ENCODE measurements at regions not wholly inside any gene's neighbourhood (a gene's known extent, or its start where the extent isn't known, plus 50 kb on each side); places are given as distances from the start of the nearest gene placed in this dataset.

DNA sequence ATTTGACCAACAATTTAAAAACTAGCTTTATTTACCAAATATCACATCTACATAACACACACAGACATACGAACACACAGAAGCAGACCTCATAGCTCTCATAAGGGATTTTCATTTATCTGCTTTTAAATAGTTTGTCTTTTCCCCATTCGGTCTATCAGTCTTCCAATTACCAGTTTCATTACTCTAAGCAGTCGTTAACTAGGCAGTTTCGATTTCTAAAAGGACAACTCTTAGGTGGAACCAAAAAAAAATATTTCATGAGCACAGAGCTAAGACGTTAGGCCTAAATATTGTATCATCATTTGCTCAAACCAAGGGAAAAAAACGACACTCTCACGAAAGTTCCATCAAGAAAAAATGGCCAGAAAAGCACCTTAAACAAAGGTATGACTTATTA is 228.4 kb downstream of the SPANXN1 start:
- H3K36me3 ChIP-seq (ENCODE audit: insufficient read depth, low read length) = no peaks in the 10 kb centered on the region
- no peak overlapping the region for H2AFZ ChIP-seq (ENCODE audit: low read length)
- H3K9me3 ChIP-seq (ENCODE audit: insufficient read depth, low read depth, low read length) = no peaks in the 10 kb centered on the region
- H3K9me2 ChIP-seq (replicated peaks; ENCODE audit: low read depth, low read length) = no peaks in the 10 kb centered on the region
- H3K79me2 ChIP-seq (ENCODE audit: insufficient read depth, low read length) = no peaks in the 10 kb centered on the region
- H3K4me2 ChIP-seq (ENCODE audit: low read depth, low read length, poor library complexity, severe bottlenecking) = no peak overlapping the region
- TF ChIP-seq, protein P1, sequence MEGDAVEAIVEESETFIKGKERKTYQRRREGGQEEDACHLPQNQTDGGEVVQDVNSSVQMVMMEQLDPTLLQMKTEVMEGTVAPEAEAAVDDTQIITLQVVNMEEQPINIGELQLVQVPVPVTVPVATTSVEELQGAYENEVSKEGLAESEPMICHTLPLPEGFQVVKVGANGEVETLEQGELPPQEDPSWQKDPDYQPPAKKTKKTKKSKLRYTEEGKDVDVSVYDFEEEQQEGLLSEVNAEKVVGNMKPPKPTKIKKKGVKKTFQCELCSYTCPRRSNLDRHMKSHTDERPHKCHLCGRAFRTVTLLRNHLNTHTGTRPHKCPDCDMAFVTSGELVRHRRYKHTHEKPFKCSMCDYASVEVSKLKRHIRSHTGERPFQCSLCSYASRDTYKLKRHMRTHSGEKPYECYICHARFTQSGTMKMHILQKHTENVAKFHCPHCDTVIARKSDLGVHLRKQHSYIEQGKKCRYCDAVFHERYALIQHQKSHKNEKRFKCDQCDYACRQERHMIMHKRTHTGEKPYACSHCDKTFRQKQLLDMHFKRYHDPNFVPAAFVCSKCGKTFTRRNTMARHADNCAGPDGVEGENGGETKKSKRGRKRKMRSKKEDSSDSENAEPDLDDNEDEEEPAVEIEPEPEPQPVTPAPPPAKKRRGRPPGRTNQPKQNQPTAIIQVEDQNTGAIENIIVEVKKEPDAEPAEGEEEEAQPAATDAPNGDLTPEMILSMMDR (conservative IDR thresholded peaks at IDR 0.05; ENCODE audit: low read length) = no peak
- no peak for TF ChIP-seq EZH2phosphoT487 (IDR thresholded peaks at IDR 0.05; ENCODE audit: borderline replicate concordance)
- no peaks in the 10 kb centered on the region for H3F3A ChIP-seq (ENCODE audit: low read depth)
- H3K4me3 ChIP-seq (ENCODE audit: low read length, poor library complexity, severe bottlenecking) = no peak overlapping the region
- no peak overlapping the region for H3K9ac ChIP-seq (ENCODE audit: low read depth, low read length, poor library complexity, severe bottlenecking)
- H4K20me1 ChIP-seq (ENCODE audit: insufficient read depth, low read length, poor library complexity, severe bottlenecking) = no peaks in the 10 kb centered on the region
- H3K4me1 ChIP-seq (ENCODE audit: insufficient read depth, low read length, poor library complexity, severe bottlenecking) = no peaks in the 10 kb centered on the region
- no peaks in the 10 kb centered on the region for H3K27me3 ChIP-seq (ENCODE audit: insufficient read depth, low read length, poor library complexity, severe bottlenecking)

DNA sequence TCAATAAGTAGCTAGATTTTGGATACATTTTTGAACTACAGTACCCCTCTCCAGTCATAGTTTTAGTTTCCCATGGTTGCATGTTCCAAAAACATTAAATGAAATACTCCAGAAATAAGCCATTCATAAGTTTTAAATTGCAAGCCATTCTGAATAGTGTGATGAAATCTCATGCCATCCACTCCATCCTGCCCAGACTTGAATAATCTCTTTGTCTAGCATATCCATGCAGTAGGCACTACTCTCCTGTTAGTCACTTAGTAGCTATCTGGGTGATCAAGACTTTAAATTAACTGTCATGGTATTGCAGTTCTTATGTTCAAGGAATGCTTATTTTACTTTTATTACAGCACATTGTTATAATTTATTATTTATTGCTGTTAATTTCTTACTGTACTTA is 237.4 kb downstream of the SPANXN1 start:
- Histone ChIP-seq H3K9me3 (ENCODE audit: insufficient read depth, low read depth, low read length) (no peaks in the 10 kb centered on the region), H3K9ac (ENCODE audit: low read depth, low read length, poor library complexity, severe bottlenecking) (no peak overlapping the region), H3K79me2 (ENCODE audit: insufficient read depth, low read length) (no peaks in the 10 kb centered on the region), H3K4me2 (ENCODE audit: low read depth, low read length, poor library complexity, severe bottlenecking) (no peak overlapping the region), H4K20me1 (ENCODE audit: insufficient read depth, low read length, poor library complexity, severe bottlenecking) (no peaks in the 10 kb centered on the region), H3K27me3 (ENCODE audit: insufficient read depth, low read length, poor library complexity, severe bottlenecking) (no peaks in the 10 kb centered on the region), H3K4me1 (ENCODE audit: insufficient read depth, low read length, poor library complexity, severe bottlenecking) (no peaks in the 10 kb centered on the region), H3K36me3 (ENCODE audit: insufficient read depth, low read length) (no peaks in the 10 kb centered on the region), H3K9me2 (replicated peaks; ENCODE audit: low read depth, low read length) (no peaks in the 10 kb centered on the region), H2AFZ (ENCODE audit: low read length) (no peak overlapping the region), H3K4me3 (ENCODE audit: low read length, poor library complexity, severe bottlenecking) (no peak overlapping the region), H3F3A (ENCODE audit: low read depth) (no peaks in the 10 kb centered on the region)
- TF ChIP-seq, protein P1 (conservative IDR thresholded peaks at IDR 0.05; ENCODE audit: low read length) = no peak
- no peak for TF ChIP-seq EZH2phosphoT487 (IDR thresholded peaks at IDR 0.05; ENCODE audit: borderline replicate concordance)

DNA sequence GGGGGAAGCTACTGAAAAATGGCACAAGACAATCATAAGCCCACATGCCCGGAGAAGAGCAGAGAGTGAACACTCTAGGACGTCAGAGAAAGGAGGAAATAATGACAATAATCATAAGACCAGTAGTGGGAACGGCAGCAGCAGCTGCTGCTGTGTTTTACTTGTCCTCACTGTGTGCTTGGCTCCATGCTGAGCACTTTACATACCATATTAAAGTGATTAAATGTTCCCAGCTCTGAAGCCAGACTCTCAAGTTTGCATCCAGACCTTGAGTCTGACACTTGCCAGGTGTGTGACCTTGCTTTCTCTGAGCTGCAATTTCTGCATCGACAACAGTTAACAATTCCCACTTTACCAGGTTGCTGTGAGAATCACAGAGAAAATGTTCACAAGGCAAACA is 255.4 kb downstream of the SPANXN1 start:
- H4K20me1 ChIP-seq (ENCODE audit: insufficient read depth, low read length, poor library complexity, severe bottlenecking) = no peaks in the 10 kb centered on the region
- no peak overlapping the region for H3K9ac ChIP-seq (ENCODE audit: low read depth, low read length, poor library complexity, severe bottlenecking)
- H2AFZ ChIP-seq (ENCODE audit: low read length) = no peak overlapping the region
- H3F3A ChIP-seq (ENCODE audit: low read depth) = no peaks in the 10 kb centered on the region
- no peak overlapping the region for H3K4me3 ChIP-seq (ENCODE audit: low read length, poor library complexity, severe bottlenecking)
- TF ChIP-seq EZH2phosphoT487 (IDR thresholded peaks at IDR 0.05; ENCODE audit: borderline replicate concordance) = no peak
- TF ChIP-seq, protein P1 (conservative IDR thresholded peaks at IDR 0.05; ENCODE audit: low read length) = no peak
- no peaks in the 10 kb centered on the region for H3K4me1 ChIP-seq (ENCODE audit: insufficient read depth, low read length, poor library complexity, severe bottlenecking)
- no peaks in the 10 kb centered on the region for H3K27me3 ChIP-seq (ENCODE audit: insufficient read depth, low read length, poor library complexity, severe bottlenecking)
- H3K4me2 ChIP-seq (ENCODE audit: low read depth, low read length, poor library complexity, severe bottlenecking) = no peak overlapping the region
- no peaks in the 10 kb centered on the region for H3K79me2 ChIP-seq (ENCODE audit: insufficient read depth, low read length)
- no peaks in the 10 kb centered on the region for H3K9me2 ChIP-seq (replicated peaks; ENCODE audit: low read depth, low read length)
- no peaks in the 10 kb centered on the region for H3K36me3 ChIP-seq (ENCODE audit: insufficient read depth, low read length)
- H3K9me3 ChIP-seq (ENCODE audit: insufficient read depth, low read depth, low read length) = no peaks in the 10 kb centered on the region; the same call in 1 of the 2 replicates
